ENCODE measurements at regions not wholly inside any gene's neighbourhood (a gene's known extent, or its start where the extent isn't known, plus 50 kb on each side); places are given as distances from the start of the nearest gene placed in this dataset.

DNA sequence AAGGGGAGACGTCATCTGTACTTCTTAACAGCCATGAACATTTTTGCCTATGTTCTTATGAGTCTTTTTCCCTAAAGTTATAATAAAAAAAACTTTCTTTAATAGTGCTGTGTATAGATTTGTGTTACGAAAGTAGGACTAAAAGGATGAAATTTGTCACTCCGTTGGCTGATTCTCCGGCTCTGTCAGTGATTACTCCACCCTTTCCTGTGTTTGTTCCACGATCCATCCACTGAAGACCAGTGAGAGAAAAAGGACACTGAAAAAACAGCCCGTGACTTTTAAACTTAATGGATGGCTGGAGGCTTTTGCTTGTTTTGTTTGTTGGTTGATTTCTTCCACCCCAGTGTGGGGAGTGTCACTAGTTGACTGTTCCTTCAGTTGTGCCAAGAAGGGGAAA lies 232.0 kb upstream of the NOX3 start:
- Histone ChIP-seq H3K27me3 (no peaks in the 10 kb centered on the region), H3K36me3 (no peaks in the 10 kb centered on the region), H3K9me3 (no peaks in the 10 kb centered on the region), H3K4me1 (no peaks in the 10 kb centered on the region), H3K27ac (no peak overlapping the region), H3K4me3 (no peak overlapping the region)
- no peak for DNase-seq (ENCODE audit: low spot score in 2 of 2)
- 83% methylated on average over 6 of the region's 6 CpGs for WGBS
- no peak for TF ChIP-seq POLR2AphosphoS5 (IDR thresholded peaks at IDR 0.05)
- no peak for TF ChIP-seq POLR2A (IDR thresholded peaks at IDR 0.05)
- TF ChIP-seq EP300 (IDR thresholded peaks at IDR 0.05): no peak
- no peak for TF ChIP-seq CTCF (IDR thresholded peaks at IDR 0.05)

- H3K4me1 ChIP-seq: no peaks in the 10 kb centered on the region
- TF ChIP-seq POLR2AphosphoS5 (IDR thresholded peaks at IDR 0.05) (no peak), EP300 (IDR thresholded peaks at IDR 0.05) (no peak), CTCF (IDR thresholded peaks at IDR 0.05) (no peak), POLR2A (IDR thresholded peaks at IDR 0.05) (no peak)
- DNase-seq (ENCODE audit: low spot score in 2 of 2): no peak
- WGBS: 56% methylated on average over 5 of the region's 5 CpGs
- H3K4me3 ChIP-seq: no peak overlapping the region
- H3K36me3 ChIP-seq: no peaks in the 10 kb centered on the region
- H3K27me3 ChIP-seq: no peaks in the 10 kb centered on the region
- H3K27ac ChIP-seq: no peak overlapping the region
- no peaks in the 10 kb centered on the region for H3K9me3 ChIP-seq
These were observed 229.0 kb upstream of the NOX3 start for GRCh38 chr6:155684416-155685196.

- Histone ChIP-seq H3K36me3 (no peaks in the 10 kb centered on the region), H3K4me3 (no peak overlapping the region), H3K27me3 (no peaks in the 10 kb centered on the region), H3K27ac (no peak overlapping the region), H3K9me3 (no peaks in the 10 kb centered on the region), H3K4me1 (no peaks in the 10 kb centered on the region)
- TF ChIP-seq EP300 (IDR thresholded peaks at IDR 0.05) (no peak), POLR2AphosphoS5 (IDR thresholded peaks at IDR 0.05) (no peak), CTCF (IDR thresholded peaks at IDR 0.05) (no peak), POLR2A (IDR thresholded peaks at IDR 0.05) (no peak)
- 55% methylated on average over 3 of the region's 3 CpGs for WGBS
- DNase-seq (ENCODE audit: low spot score in 2 of 2): no peak
These were observed 222.7 kb upstream of the NOX3 start for GRCh38 chr6:155678361-155678760.

GRCh38 chr6:155676346-155676745 lies 220.7 kb upstream of the NOX3 start:
- Histone ChIP-seq H3K36me3 (no peaks in the 10 kb centered on the region), H3K27me3 (no peaks in the 10 kb centered on the region), H3K27ac (no peak overlapping the region), H3K4me3 (no peak overlapping the region), H3K4me1 (no peaks in the 10 kb centered on the region), H3K9me3 (no peaks in the 10 kb centered on the region)
- 72% methylated on average over 2 of the region's 2 CpGs for WGBS
- DNase-seq (ENCODE audit: low spot score in 2 of 2): no peak
- TF ChIP-seq POLR2AphosphoS5 (IDR thresholded peaks at IDR 0.05) (no peak), POLR2A (IDR thresholded peaks at IDR 0.05) (no peak), CTCF (IDR thresholded peaks at IDR 0.05) (no peak)

- WGBS: 90% methylated on average over 2 of the region's 2 CpGs
- no peak overlapping the region for H3K27ac ChIP-seq
These were observed 215.0 kb upstream of the NOX3 start for GRCh38 chr6:155670655-155671054.

More at GRCh38 chr6:155670655-155671054, 215.0 kb upstream of the NOX3 start:
- Histone ChIP-seq H3K27me3 (no peaks in the 10 kb centered on the region), H3K9me3 (no peaks in the 10 kb centered on the region), H3K4me1 (no peaks in the 10 kb centered on the region), H3K36me3 (no peaks in the 10 kb centered on the region), H3K4me3 (no peak overlapping the region)
- TF ChIP-seq CTCF (IDR thresholded peaks at IDR 0.05) (no peak), EP300 (IDR thresholded peaks at IDR 0.05) (no peak), POLR2AphosphoS5 (IDR thresholded peaks at IDR 0.05) (no peak), POLR2A (IDR thresholded peaks at IDR 0.05) (no peak)
- no peak for DNase-seq (ENCODE audit: low spot score in 2 of 2)

All from suprapubic skin (tissue), 4 donors.